Astrocyte (in vitro differentiated cells and primary cell): ENCODE measurements at regions not wholly inside any gene's neighbourhood (a gene's known extent, or its start where the extent isn't known, plus 50 kb on each side); places are given as distances from the start of the nearest gene placed in this dataset.
"Not testable (repeated sequence)": the region's sequence is repeated elsewhere in the genome, so short reads cannot be mapped to it uniquely, and the experiment has no call there.

Source experiments
- CTCF ChIP-seq: IDR thresholded peaks from 2 replicates; pipeline ENCODE4 v1.5.1; 2011; ENCODE audit warnings: low read depth, mild to moderate bottlenecking, inconsistent platforms, low read length, moderate library complexity; ENCODE audit not compliant: insufficient read depth
- EZH2 ChIP-seq: IDR thresholded peaks from 2 replicates; pipeline ENCODE4 v1.6.1; 2012; ENCODE audit warnings: mild to moderate bottlenecking, low read length, inconsistent platforms; ENCODE audit not compliant: insufficient read depth

- TF ChIP-seq EZH2, CTCF: not testable (repeated sequence)
Measured at GRCh38 chr3:164784407-164784806, 293.9 kb downstream of the SI start.
